ENCODE measurements at regions not wholly inside any gene's neighbourhood (a gene's known extent, or its start where the extent isn't known, plus 50 kb on each side); places are given as distances from the start of the nearest gene placed in this dataset.

DNA sequence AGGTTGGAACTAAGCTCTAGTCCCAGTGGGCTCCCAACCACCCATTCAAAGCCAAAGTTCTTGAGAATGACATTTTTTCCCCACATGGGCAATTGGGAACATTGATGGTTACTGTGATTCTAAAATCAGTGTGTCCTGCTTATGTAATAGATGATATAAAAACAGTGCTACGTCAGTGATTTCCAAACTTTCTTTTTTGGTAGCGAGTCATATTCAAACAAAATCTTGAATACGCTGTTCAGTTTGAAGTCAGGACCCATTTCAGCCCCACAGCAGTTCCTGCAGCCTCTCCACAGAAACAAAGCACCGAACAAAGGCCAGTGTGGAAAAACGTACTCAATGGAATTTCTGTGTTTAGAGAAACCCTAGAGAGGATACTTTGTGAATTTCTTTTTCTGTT lies 170.0 kb upstream of the OLIG3 start:
- Histone ChIP-seq H3K36me3 (ENCODE audit: low read depth, missing control alignments) (no peaks in the 10 kb centered on the region), H3K27me3 (no peaks in the 10 kb centered on the region), H3K4me1 (no peaks in the 10 kb centered on the region), H3K9me3 (no peaks in the 10 kb centered on the region), H3K4me3 (no peak overlapping the region), H3K27ac (no peak overlapping the region)
- DNase-seq: no peak
- no peak for TF ChIP-seq POLR2A (IDR thresholded peaks at IDR 0.05)
- TF ChIP-seq, protein P1, sequence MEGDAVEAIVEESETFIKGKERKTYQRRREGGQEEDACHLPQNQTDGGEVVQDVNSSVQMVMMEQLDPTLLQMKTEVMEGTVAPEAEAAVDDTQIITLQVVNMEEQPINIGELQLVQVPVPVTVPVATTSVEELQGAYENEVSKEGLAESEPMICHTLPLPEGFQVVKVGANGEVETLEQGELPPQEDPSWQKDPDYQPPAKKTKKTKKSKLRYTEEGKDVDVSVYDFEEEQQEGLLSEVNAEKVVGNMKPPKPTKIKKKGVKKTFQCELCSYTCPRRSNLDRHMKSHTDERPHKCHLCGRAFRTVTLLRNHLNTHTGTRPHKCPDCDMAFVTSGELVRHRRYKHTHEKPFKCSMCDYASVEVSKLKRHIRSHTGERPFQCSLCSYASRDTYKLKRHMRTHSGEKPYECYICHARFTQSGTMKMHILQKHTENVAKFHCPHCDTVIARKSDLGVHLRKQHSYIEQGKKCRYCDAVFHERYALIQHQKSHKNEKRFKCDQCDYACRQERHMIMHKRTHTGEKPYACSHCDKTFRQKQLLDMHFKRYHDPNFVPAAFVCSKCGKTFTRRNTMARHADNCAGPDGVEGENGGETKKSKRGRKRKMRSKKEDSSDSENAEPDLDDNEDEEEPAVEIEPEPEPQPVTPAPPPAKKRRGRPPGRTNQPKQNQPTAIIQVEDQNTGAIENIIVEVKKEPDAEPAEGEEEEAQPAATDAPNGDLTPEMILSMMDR (IDR thresholded peaks at IDR 0.05): no peak
- WGBS, 2 donors: 83 to 86% methylated on average over 5 of the region's 5 CpGs
- intact Hi-C loops (cut with DNase I; ENCODE audit: low total_unique reads): no loop called here

DNA sequence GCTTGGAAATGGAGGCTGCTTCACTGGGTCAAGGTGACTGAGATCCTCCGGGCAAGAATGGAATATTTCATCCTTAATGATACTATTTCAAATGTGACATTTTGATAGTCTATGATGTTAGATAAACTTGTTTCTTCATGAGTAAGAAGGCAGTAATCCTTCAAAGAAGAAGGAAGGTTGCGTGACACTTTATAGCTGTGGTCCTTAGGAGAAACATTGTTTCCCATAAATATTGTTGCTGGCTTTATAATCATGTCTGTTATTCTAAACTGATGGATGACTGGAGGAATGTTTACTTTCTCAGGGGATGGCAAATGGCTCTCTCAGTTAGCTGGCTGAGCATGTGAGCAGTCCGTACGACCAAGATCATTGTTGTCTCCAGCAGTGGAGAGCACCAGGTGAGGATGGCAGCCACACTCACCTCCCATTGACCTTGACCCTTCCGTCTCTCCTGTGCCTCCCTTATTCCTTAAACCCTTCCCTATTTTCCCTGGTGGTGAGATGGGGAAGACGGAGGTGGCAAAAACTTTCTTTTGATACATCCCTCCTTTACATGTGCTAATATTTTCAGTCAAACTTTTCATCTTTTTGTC lies 171.2 kb upstream of the OLIG3 start:
- DNase-seq: no peak
- Histone ChIP-seq H3K27ac (no peak overlapping the region), H3K4me1 (no peaks in the 10 kb centered on the region), H3K27me3 (no peaks in the 10 kb centered on the region), H3K9me3 (no peaks in the 10 kb centered on the region), H3K36me3 (ENCODE audit: low read depth, missing control alignments) (no peaks in the 10 kb centered on the region), H3K4me3 (no peak overlapping the region)
- WGBS, 2 donors: 60 to 61% methylated on average over 6 of the region's 6 CpGs
- TF ChIP-seq, protein P1 (IDR thresholded peaks at IDR 0.05): no peak
- TF ChIP-seq POLR2A (IDR thresholded peaks at IDR 0.05): no peak
- intact Hi-C loops (cut with DNase I; ENCODE audit: low total_unique reads): no loop called here

DNA sequence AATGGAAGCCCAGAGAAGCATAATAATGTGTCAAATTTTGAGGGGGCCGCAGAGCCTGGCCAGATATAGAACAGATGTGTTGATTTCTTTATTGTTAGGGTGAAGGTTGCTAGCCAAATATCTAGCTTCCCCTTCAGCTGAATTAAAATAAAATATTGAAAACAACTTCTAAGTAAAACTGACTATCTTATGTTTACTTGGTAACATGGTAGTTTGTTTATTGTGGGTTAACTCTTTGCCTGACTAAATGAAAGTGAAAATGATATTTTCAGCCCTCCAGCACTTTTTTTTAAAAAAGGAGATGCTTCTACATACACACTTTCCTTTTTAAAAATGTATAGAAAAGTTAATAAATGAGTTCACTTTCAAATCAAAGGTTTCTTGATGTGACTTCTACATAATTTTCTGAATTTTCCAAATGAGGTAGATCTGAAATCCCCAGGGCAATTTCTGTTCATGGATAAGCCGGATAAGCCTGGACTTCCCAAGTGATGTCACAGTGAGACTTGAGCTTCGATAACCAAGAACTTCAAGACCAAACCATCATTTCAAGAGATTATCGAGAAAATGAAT lies 172.1 kb upstream of the OLIG3 start:
- Histone ChIP-seq H3K36me3 (ENCODE audit: low read depth, missing control alignments) (no peaks in the 10 kb centered on the region), H3K4me1 (no peaks in the 10 kb centered on the region), H3K27ac (no peak overlapping the region), H3K9me3 (no peaks in the 10 kb centered on the region), H3K27me3 (no peaks in the 10 kb centered on the region), H3K4me3 (no peak overlapping the region)
- TF ChIP-seq, protein P1 (IDR thresholded peaks at IDR 0.05): no peak
- no peak for TF ChIP-seq POLR2A (IDR thresholded peaks at IDR 0.05)
- DNase-seq: no peak
- intact Hi-C loops (cut with DNase I; ENCODE audit: low total_unique reads): no loop called here
- WGBS, 2 donors: 90% methylated on average over 4 of the region's 4 CpGs

DNA sequence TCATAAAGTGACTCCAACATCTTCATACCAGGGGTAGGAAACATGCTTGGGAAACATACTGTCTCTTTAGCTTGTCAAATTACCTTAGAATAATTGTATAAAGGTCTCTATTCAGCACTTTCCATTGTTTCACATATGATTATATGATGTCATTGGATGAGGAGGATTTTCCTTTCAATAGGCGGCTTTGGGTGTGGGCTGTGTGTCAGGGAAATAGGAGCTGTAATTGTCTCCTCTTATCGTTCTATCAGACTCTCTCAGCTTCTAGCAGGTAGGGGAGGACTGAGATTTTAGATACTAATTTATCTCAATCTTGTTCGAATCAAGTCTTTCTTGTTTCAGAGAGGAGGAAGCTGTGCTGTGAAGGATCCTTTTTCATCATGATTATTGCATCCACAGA lies 179.4 kb upstream of the OLIG3 start:
- Histone ChIP-seq H3K9me3 (no peaks in the 10 kb centered on the region), H3K36me3 (ENCODE audit: low read depth, missing control alignments) (no peaks in the 10 kb centered on the region), H3K4me1 (no peaks in the 10 kb centered on the region), H3K4me3 (no peak overlapping the region), H3K27me3 (no peaks in the 10 kb centered on the region), H3K27ac (no peak overlapping the region)
- WGBS, 2 donors: 78 to 86% methylated on average over 3 of the region's 3 CpGs
- TF ChIP-seq, protein P1 (IDR thresholded peaks at IDR 0.05): no peak
- no peak for TF ChIP-seq POLR2A (IDR thresholded peaks at IDR 0.05)
- intact Hi-C loops (cut with DNase I; ENCODE audit: low total_unique reads): no loop called here
- DNase-seq: no peak

DNA sequence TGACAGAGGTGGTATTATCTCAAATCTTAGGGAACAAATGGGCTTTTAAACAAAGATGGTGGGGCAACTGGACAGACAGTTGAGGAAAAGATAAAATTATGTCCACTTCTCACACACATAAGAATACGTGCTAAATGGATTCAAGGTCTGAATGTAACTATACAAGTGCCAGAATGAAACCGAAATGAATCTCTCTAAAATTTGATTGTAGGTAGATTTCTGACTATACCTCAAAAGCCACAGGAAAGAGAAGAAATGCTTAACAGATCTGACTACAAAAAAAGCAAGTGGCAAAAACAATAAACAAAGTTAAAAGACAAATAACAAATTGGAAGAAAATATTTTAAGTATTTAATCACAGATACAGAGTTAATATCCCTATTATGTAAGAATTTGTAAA lies 182.7 kb upstream of the OLIG3 start:
- TF ChIP-seq, protein P1 (IDR thresholded peaks at IDR 0.05): no peak
- TF ChIP-seq POLR2A (IDR thresholded peaks at IDR 0.05): no peak
- H3K4me3 ChIP-seq: no peak overlapping the region

More for the DNA sequence above, 182.7 kb upstream of the OLIG3 start:
- 82% methylated on average over 2 of the region's 2 CpGs for WGBS, 2 donors
- DNase-seq: no peak
- Histone ChIP-seq H3K27me3 (no peaks in the 10 kb centered on the region), H3K9me3 (no peaks in the 10 kb centered on the region), H3K36me3 (ENCODE audit: low read depth, missing control alignments) (no peaks in the 10 kb centered on the region), H3K4me1 (no peaks in the 10 kb centered on the region), H3K27ac (no peak overlapping the region)
- intact Hi-C loops (cut with DNase I; ENCODE audit: low total_unique reads): no loop called here
